Gastroesophageal sphincter (tissue), 4 donors: ENCODE measurements at regions not wholly inside any gene's neighbourhood (a gene's known extent, or its start where the extent isn't known, plus 50 kb on each side); places are given as distances from the start of the nearest gene placed in this dataset.

Experiments used
- ATAC-seq: fragments of 150-250 bp; one replicate; pipeline ENCODE4 v1.9.1; 2016; ENCODE audit warnings: mild to moderate bottlenecking, moderate library complexity
- H3K27ac ChIP-seq, 4 donors: fragments of 200-600 bp; sonication (generic) in 3 of 4; 1 replicate in 3 of 4; 2 replicates in 1 of 4; pipeline ENCODE4 v1.5.1; 2016 to 2019
- H3K27me3 ChIP-seq: fragments of 200-600 bp; sonication (generic); one replicate; pipeline ENCODE4 v1.5.1; 2019
- H3K36me3 ChIP-seq, 2 donors: fragments of 200-600 bp; sonication (generic); one replicate each; pipeline ENCODE4 v1.5.1; 2019; ENCODE audit warnings: control low read depth in 1 of 2
- H3K4me1 ChIP-seq, 3 donors: fragments of 200-600 bp; sonication (generic); 1 replicate in 2 of 3; 2 replicates in 1 of 3; pipeline ENCODE4 v1.5.1; 2016 to 2019; ENCODE audit warnings: control low read depth in 2 of 3
- H3K4me3 ChIP-seq, 2 donors: fragments of 200-600 bp; sonication (generic); one replicate each; pipeline ENCODE4 v1.5.1; 2019; ENCODE audit warnings: mild to moderate bottlenecking in 1 of 2, moderate library complexity in 1 of 2
- H3K9me3 ChIP-seq, 3 donors: fragments of 200-600 bp; sonication (generic); one replicate each; pipeline ENCODE4 v1.5.1; 2017 to 2019; ENCODE audit warnings: control low read depth in 2 of 3
- EP300 ChIP-seq: sonication (generic); formaldehyde crosslinking; IDR thresholded peaks from one replicate; pipeline ENCODE4 v1.6.1; 2017; ENCODE audit warnings: antibody characterized with exemption, mild to moderate bottlenecking
- POLR2A ChIP-seq, 2 donors: fragments of 450-650 bp; IDR thresholded peaks; one replicate each; pipeline ENCODE4 v1.6.1; 2017; ENCODE audit warnings: antibody characterized with exemption in 2 of 2, mild to moderate bottlenecking in 2 of 2, moderate library complexity in 1 of 2
- POLR2AphosphoS5 ChIP-seq: sonication (generic); formaldehyde crosslinking; IDR thresholded peaks from one replicate; pipeline ENCODE4 v1.6.1; 2017; ENCODE audit warnings: antibody characterized with exemption
- WGBS, 2 donors: methylation state at CpG; one replicate each; pipeline ENCODE4 v1.1.5; 2018; ENCODE audit warnings: low coverage in 1 of 2; 5-methylcytosine and 5-hydroxymethylcytosine counted together
- TF ChIP-seq, protein P1 (sequence below), 4 experiments: fragments of 200-600 bp in 2 of 4; fragments of 450-650 bp in 2 of 4; sonication (generic) in 1 of 4; IDR thresholded peaks; one replicate each; pipeline ENCODE4 v1.5.1; 2017 to 2019; ENCODE audit warnings: antibody characterized with exemption in 4 of 4, mild to moderate bottlenecking in 2 of 4, moderate library complexity in 2 of 4

DNA sequence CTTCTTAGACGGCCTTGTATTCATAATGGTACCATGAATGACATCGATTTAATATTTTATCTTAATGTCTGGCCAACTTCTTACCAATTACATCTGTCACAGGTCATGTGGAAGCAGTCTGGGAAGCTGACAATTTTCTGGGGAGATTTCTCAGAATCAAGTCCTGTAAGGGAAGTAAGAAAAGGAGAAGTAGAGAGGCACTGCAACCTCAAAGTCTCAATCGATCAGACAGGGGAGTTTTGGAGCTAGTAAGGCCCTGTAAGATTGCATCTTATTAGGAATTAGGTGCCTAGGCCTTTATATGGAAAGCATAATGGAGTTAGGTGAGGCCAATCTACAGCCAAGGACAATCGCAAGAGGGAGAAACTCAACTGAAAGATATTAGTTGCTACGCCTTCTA, 694.6 kb upstream of the SORCS1 start:
- no peaks in the 10 kb centered on the region for H3K9me3 ChIP-seq
- H3K27ac ChIP-seq: no peak overlapping the region
- no peak overlapping the region for H3K4me3 ChIP-seq
- TF ChIP-seq EP300 (no peak), POLR2AphosphoS5 (no peak), POLR2A (IDR thresholded peaks at IDR 0.05) (no peak)
- TF ChIP-seq, protein P1, sequence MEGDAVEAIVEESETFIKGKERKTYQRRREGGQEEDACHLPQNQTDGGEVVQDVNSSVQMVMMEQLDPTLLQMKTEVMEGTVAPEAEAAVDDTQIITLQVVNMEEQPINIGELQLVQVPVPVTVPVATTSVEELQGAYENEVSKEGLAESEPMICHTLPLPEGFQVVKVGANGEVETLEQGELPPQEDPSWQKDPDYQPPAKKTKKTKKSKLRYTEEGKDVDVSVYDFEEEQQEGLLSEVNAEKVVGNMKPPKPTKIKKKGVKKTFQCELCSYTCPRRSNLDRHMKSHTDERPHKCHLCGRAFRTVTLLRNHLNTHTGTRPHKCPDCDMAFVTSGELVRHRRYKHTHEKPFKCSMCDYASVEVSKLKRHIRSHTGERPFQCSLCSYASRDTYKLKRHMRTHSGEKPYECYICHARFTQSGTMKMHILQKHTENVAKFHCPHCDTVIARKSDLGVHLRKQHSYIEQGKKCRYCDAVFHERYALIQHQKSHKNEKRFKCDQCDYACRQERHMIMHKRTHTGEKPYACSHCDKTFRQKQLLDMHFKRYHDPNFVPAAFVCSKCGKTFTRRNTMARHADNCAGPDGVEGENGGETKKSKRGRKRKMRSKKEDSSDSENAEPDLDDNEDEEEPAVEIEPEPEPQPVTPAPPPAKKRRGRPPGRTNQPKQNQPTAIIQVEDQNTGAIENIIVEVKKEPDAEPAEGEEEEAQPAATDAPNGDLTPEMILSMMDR (IDR thresholded peaks at IDR 0.05): no peak
- H3K36me3 ChIP-seq: no peaks in the 10 kb centered on the region
- 80 to 81% methylated on average over 5 of the region's 5 CpGs for WGBS, 2 donors
- no peaks in the 10 kb centered on the region for H3K4me1 ChIP-seq
- no peaks in the 10 kb centered on the region for H3K27me3 ChIP-seq
- no peak for ATAC-seq

DNA sequence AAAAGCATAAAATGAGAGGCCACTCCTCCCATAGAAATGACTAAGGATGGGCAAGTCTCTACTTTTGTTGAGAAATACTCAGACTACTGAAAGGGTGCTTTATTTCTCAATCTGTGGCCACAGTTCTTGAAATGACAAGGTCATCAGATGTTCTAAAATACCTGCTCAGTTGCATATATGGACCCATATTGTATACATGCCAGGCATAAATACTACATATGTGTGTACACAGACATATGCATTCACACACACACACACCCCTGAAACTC, 691.5 kb upstream of the SORCS1 start:
- TF ChIP-seq POLR2AphosphoS5 (no peak), POLR2A (IDR thresholded peaks at IDR 0.05) (no peak), EP300 (no peak)
- TF ChIP-seq, protein P1 (IDR thresholded peaks at IDR 0.05): no peak
- no peaks in the 10 kb centered on the region for H3K4me1 ChIP-seq

DNA sequence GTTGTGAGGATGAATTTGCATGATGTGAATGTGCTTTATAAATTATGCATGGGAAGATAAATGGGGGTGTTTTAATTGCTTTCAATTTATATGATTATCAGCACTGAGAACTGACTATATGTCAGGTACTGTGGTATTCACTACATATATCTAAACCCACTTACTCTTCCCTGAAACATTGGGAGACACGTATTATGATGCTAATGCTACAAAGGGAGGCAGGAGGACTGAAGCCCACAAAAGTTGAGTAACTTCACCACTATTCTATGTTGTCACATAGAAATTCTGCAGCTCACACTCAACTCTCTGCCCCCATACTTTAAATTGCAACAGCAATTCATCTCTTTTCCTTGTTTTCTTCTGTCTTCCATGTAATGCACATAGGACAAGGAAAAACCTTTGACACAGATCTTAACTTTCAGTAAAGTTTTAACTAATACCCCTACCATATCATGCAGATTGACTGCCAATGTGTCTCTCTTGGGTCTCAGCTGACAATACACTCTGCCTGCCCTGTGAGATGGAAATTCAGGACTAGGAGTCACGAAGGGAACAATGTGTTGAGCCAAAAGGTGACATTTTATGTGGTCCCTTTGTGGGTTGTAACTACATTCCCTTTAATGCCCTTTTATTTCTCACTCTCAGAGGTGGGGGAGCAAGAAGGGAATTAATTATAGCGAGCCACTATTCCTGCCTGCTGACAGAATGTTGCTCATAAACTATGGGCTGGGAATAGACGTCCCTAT, 691.0 kb upstream of the SORCS1 start:
- TF ChIP-seq POLR2A (IDR thresholded peaks at IDR 0.05) (no peak), EP300 (no peak), POLR2AphosphoS5 (no peak)
- TF ChIP-seq, protein P1 (IDR thresholded peaks at IDR 0.05): no peak
- Histone ChIP-seq H3K27ac (no peak overlapping the region), H3K9me3 (peaks cover 0 to 12% (median 0%) of the 10 kb centered on the region in 3 donors), H3K4me1 (no peaks in the 10 kb centered on the region), H3K4me3 (no peak overlapping the region), H3K27me3 (no peaks in the 10 kb centered on the region), H3K36me3 (no peaks in the 10 kb centered on the region)
- WGBS, 2 donors: 62 to 79% methylated on average over 1 to 4 of the region's 4 CpGs
- no peak for ATAC-seq

More for the DNA sequence above, 691.5 kb upstream of the SORCS1 start:
- Histone ChIP-seq H3K36me3 (no peaks in the 10 kb centered on the region), H3K4me3 (no peak overlapping the region), H3K27me3 (no peaks in the 10 kb centered on the region), H3K27ac (no peak overlapping the region), H3K9me3 (peaks cover 0 to 7% (median 0%) of the 10 kb centered on the region in 3 donors)
- no peak for ATAC-seq

DNA sequence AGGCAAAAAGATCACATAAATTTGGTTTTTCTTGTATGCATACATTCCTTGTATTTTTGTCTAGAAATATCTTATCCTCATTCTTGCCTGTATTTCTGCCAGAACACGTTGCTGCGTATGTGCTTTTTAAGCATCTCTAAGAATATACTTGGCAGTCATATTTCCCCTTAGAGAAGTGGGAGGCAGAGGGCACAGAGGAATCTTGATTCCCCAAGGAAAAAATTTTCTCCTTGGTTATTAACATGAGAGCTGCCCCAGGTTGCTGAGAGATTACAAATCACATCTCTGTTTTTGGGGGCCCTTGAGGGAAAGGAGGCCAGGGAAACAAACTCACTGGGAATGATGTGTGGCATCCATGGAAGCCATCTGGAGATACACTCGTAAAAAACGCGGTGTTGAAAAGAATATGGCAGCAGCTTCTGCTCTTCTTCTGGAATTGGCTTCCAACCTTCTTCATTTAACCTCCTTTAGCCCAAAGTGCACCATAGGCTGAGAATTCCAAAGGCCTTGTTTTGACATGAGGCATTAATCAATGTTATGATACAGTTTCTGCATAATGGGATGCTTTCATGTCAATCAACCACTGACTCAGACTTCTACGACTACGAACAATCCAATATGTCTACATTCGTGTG, 684.3 kb upstream of the SORCS1 start:
- H3K36me3 ChIP-seq: no peaks in the 10 kb centered on the region
- WGBS, 2 donors: 84% methylated on average over 5 to 8 of the region's 8 CpGs

DNA sequence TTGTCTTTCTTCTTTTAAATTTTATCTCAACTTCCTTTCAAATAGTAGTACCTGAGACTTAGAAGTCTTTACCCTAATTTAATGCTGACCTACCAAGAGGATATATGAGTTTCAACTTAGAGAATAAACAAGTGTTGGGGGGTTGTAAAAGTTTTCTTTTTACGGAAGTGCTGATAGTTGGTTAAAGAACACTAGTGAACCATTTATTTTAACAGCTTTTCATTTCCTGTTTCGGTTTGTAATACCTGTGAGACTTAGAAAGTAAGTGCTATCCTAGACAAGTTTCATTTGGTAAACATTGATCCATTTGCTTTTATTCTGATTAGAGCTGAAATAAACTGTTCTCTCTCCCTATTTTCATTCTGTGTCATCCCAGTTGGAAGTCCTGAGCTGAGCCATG, 683.1 kb upstream of the SORCS1 start:
- no peaks in the 10 kb centered on the region for H3K4me1 ChIP-seq
- no peak overlapping the region for H3K27ac ChIP-seq
- ATAC-seq: no peak
- H3K36me3 ChIP-seq: no peaks in the 10 kb centered on the region
- WGBS, 2 donors: 56 to 73% methylated on average over 2 of the region's 2 CpGs
- peaks cover 0 to 12% (median 0%) of the 10 kb centered on the region in 3 donors for H3K9me3 ChIP-seq
- TF ChIP-seq POLR2AphosphoS5: no peak
- no peak for TF ChIP-seq EP300
- no peak for TF ChIP-seq POLR2A (IDR thresholded peaks at IDR 0.05)
- TF ChIP-seq, protein P1 (IDR thresholded peaks at IDR 0.05): no peak
- no peak overlapping the region for H3K4me3 ChIP-seq
- H3K27me3 ChIP-seq: no peaks in the 10 kb centered on the region

More for the DNA sequence above, 684.3 kb upstream of the SORCS1 start:
- Histone ChIP-seq H3K4me1 (no peaks in the 10 kb centered on the region), H3K9me3 (peaks cover 0 to 12% (median 0%) of the 10 kb centered on the region in 3 donors), H3K4me3 (no peak overlapping the region), H3K27ac (no peak overlapping the region), H3K27me3 (no peaks in the 10 kb centered on the region)
- ATAC-seq: no peak
- TF ChIP-seq POLR2AphosphoS5 (no peak), POLR2A (IDR thresholded peaks at IDR 0.05) (no peak), EP300 (no peak)
